H9 (cell line): ENCODE measurements at regions not wholly inside any gene's neighbourhood (a gene's known extent, or its start where the extent isn't known, plus 50 kb on each side); places are given as distances from the start of the nearest gene placed in this dataset.

ENCODE experiments used
- DNase-seq: peaks from one replicate; pipeline ENCODE4 v3.0.0-alpha.2; 2017
- H2AFZ ChIP-seq: one replicate; pipeline ENCODE4 v1.6.1; 2013; ENCODE audit warnings: mild to moderate bottlenecking, low read length, control low read depth, moderate library complexity
- H2AK5ac ChIP-seq: 2 replicates; pipeline ENCODE4 v1.6.1; 2013; ENCODE audit warnings: low read length, control low read depth, mixed read lengths; ENCODE audit not compliant: insufficient read length
- H2BK120ac ChIP-seq: one replicate; pipeline ENCODE4 v1.6.1; 2013; ENCODE audit warnings: low read depth, mild to moderate bottlenecking, low read length, control low read depth, inconsistent platforms; ENCODE audit not compliant: poor library complexity, severe bottlenecking
- H2BK12ac ChIP-seq: 2 replicates; pipeline ENCODE4 v1.6.1; 2013; ENCODE audit warnings: low read length, control low read depth, mixed read lengths, low read depth; ENCODE audit not compliant: insufficient read length
- H2BK15ac ChIP-seq: 2 replicates; pipeline ENCODE4 v1.6.1; 2013; ENCODE audit warnings: low read depth, low read length, control low read depth
- H2BK20ac ChIP-seq: one replicate; pipeline ENCODE4 v1.6.1; 2013; ENCODE audit warnings: low read depth, mild to moderate bottlenecking, low read length, control low read depth, inconsistent platforms; ENCODE audit not compliant: poor library complexity, severe bottlenecking
- H2BK5ac ChIP-seq: 2 replicates; pipeline ENCODE4 v1.6.1; 2013; ENCODE audit warnings: low read length, control low read depth, mixed read lengths; ENCODE audit not compliant: insufficient read length
- H3K14ac ChIP-seq: 2 replicates; pipeline ENCODE4 v1.6.1; 2013; ENCODE audit warnings: low read length, control low read depth; ENCODE audit not compliant: insufficient read depth
- H3K18ac ChIP-seq: 2 replicates; pipeline ENCODE4 v1.6.1; 2013; ENCODE audit warnings: low read depth, mild to moderate bottlenecking, mixed read lengths, low read length, control low read depth; ENCODE audit not compliant: insufficient read length
- H3K23ac ChIP-seq: 2 replicates; pipeline ENCODE4 v1.6.1; 2013; ENCODE audit warnings: low read length, control low read depth, mixed read lengths, low read depth; ENCODE audit not compliant: insufficient read length
- H3K23me2 ChIP-seq: 2 replicates; pipeline ENCODE4 v1.6.1; 2013; ENCODE audit warnings: low read depth, mild to moderate bottlenecking, mixed read lengths, low read length, control low read depth; ENCODE audit not compliant: insufficient read length, poor library complexity, severe bottlenecking
- H3K27ac ChIP-seq: 2 replicates; pipeline ENCODE4 v1.5.1; 2013; ENCODE audit warnings: low read length, control low read depth, mixed read lengths, low read depth; ENCODE audit not compliant: insufficient read length
- H3K27me3 ChIP-seq: 2 replicates; pipeline ENCODE4 v1.6.1; 2013; ENCODE audit warnings: low read length, control low read depth, inconsistent platforms; ENCODE audit not compliant: insufficient read depth
- H3K4ac ChIP-seq: 2 replicates; pipeline ENCODE4 v1.6.1; 2013; ENCODE audit warnings: low read depth, mild to moderate bottlenecking, control low read depth, inconsistent platforms, low read length, moderate library complexity
- H3K4me1 ChIP-seq: 2 replicates; pipeline ENCODE4 v1.6.1; 2013; ENCODE audit warnings: low read length, control low read depth, inconsistent platforms; ENCODE audit not compliant: insufficient read depth
- H3K4me2 ChIP-seq: 2 replicates; pipeline ENCODE4 v1.6.1; 2013; ENCODE audit warnings: low read length, control low read depth, mixed read lengths; ENCODE audit not compliant: insufficient read length, insufficient read depth
- H3K56ac ChIP-seq: 2 replicates; pipeline ENCODE4 v1.6.1; 2013; ENCODE audit warnings: low read depth, mild to moderate bottlenecking, mixed read lengths, low read length, control low read depth; ENCODE audit not compliant: insufficient read length
- H3K79me1 ChIP-seq: 2 replicates; pipeline ENCODE4 v1.6.1; 2013; ENCODE audit warnings: low read depth, mild to moderate bottlenecking, moderate library complexity, low read length, control low read depth, inconsistent platforms; ENCODE audit not compliant: insufficient read depth, poor library complexity, severe bottlenecking
- H3K79me2 ChIP-seq: 2 replicates; pipeline ENCODE4 v1.6.1; 2013; ENCODE audit warnings: low read length, control low read depth, inconsistent platforms; ENCODE audit not compliant: insufficient read depth
- H3K9ac ChIP-seq: 2 replicates; pipeline ENCODE4 v1.6.1; 2013; ENCODE audit warnings: low read length, control low read depth, mixed read lengths; ENCODE audit not compliant: insufficient read length; ENCODE audit errors: extremely low read depth
- H3K9me3 ChIP-seq: one replicate; pipeline ENCODE4 v1.6.1; 2013; ENCODE audit warnings: low read depth, low read length, inconsistent platforms; ENCODE audit not compliant: control insufficient read depth
- H3T11ph ChIP-seq: one replicate; pipeline ENCODE4 v1.6.1; 2013; ENCODE audit warnings: mild to moderate bottlenecking, low read length, control low read depth, inconsistent platforms
- H4K20me1 ChIP-seq: one replicate; pipeline ENCODE4 v1.6.1; 2013; ENCODE audit not compliant: control insufficient read depth, insufficient read length, insufficient read depth
- H4K5ac ChIP-seq: 2 replicates; pipeline ENCODE4 v1.6.1; 2013; ENCODE audit warnings: low read depth, mild to moderate bottlenecking, mixed read lengths, low read length, control low read depth; ENCODE audit not compliant: insufficient read length
- H4K8ac ChIP-seq: replicated peaks from 2 replicates; pipeline ENCODE4 v1.6.1; 2013; ENCODE audit warnings: low read length, control low read depth, mixed read lengths, low read depth; ENCODE audit not compliant: insufficient read length
- H4K91ac ChIP-seq: 2 replicates; pipeline ENCODE4 v1.6.1; 2013; ENCODE audit warnings: low read depth, mild to moderate bottlenecking, moderate library complexity, mixed read lengths, low read length, control low read depth; ENCODE audit not compliant: insufficient read length
- H3K27ac Mint-ChIP-seq, 3 experiments: 2 replicates in 2 of 3; 3 replicates in 1 of 3; pipeline ENCODE4 v1.8.0; 2020 to 2021; ENCODE audit warnings: mixed read lengths in 3 of 3, mild to moderate bottlenecking in 1 of 3, moderate library complexity in 1 of 3
- H3K27me3 Mint-ChIP-seq: 2 replicates; pipeline ENCODE4 v1.8.0; 2021; ENCODE audit warnings: low read depth, mild to moderate bottlenecking, moderate library complexity, mixed read lengths
- H3K36me3 Mint-ChIP-seq, 3 experiments: 2 replicates in 2 of 3; 3 replicates in 1 of 3; pipeline ENCODE4 v1.8.0; 2020 to 2021; ENCODE audit warnings: low read depth in 3 of 3, mixed read lengths in 3 of 3; ENCODE audit not compliant: insufficient read depth in 1 of 3
- H3K4me1 Mint-ChIP-seq, 2 experiments: 2 replicates each; pipeline ENCODE4 v1.8.0; 2020; ENCODE audit warnings: mixed read lengths in 2 of 2
- H3K4me3 Mint-ChIP-seq, 2 experiments: 2 replicates in 1 of 2; 3 replicates in 1 of 2; pipeline ENCODE4 v1.8.0; 2020 to 2021; ENCODE audit warnings: mild to moderate bottlenecking in 2 of 2, mixed read lengths in 2 of 2, moderate library complexity in 1 of 2
- H3K9me3 Mint-ChIP-seq, 2 experiments: 2 replicates in 1 of 2; 3 replicates in 1 of 2; pipeline ENCODE4 v1.8.0; 2020; ENCODE audit warnings: mild to moderate bottlenecking in 2 of 2, mixed read lengths in 2 of 2, moderate library complexity in 1 of 2
- CTCF ChIP-seq: fragments of 200-600 bp; sonication (generic); conservative IDR thresholded peaks from 3 replicates; pipeline ENCODE4 v1.8.0; 2021; ENCODE audit warnings: antibody characterized with exemption, mild to moderate bottlenecking
- WGBS: extraction: QIAGEN DNeasy Blood & Tissue Kit; methylation state at CpG from one replicate; pipeline ENCODE4 v1.1.7; 2013; ENCODE audit warnings: missing lambda C conversion rate, low lambda C conversion rate, mixed read lengths; ENCODE audit not compliant: insufficient read length; ENCODE audit errors: extremely low coverage; 5-methylcytosine and 5-hydroxymethylcytosine counted together

GRCh38 chr13:78784014-78784750 lies 125.2 kb upstream of the OBI1 start:
- Histone ChIP-seq H3K23ac (no peak overlapping the region), H3K4ac (no peak overlapping the region), H3K79me1 (no peaks in the 10 kb centered on the region), H4K8ac (no peak overlapping the region), H4K91ac (no peak overlapping the region), H3K23me2 (no peaks in the 10 kb centered on the region), H2BK5ac (no peak overlapping the region), H2BK20ac (no peak overlapping the region), H2BK120ac (no peak overlapping the region), H4K5ac (no peak overlapping the region), H2AFZ (no peak overlapping the region), H3K18ac (no peak overlapping the region), H3K27me3 (no peaks in the 10 kb centered on the region), H3K4me2 (no peak overlapping the region), H2BK12ac (no peak overlapping the region), H3K4me1 (no peaks in the 10 kb centered on the region), H3K27ac (no peak overlapping the region), H3T11ph (no peak overlapping the region), H3K9me3 (no peaks in the 10 kb centered on the region), H4K20me1 (no peaks in the 10 kb centered on the region), H2BK15ac (no peak overlapping the region), H2AK5ac (no peak overlapping the region), H3K56ac (no peak overlapping the region), H3K9ac (no peak overlapping the region), H3K79me2 (no peaks in the 10 kb centered on the region), H3K14ac (no peak overlapping the region)
- TF ChIP-seq CTCF, result no peak
- H3K9me3 Mint-ChIP-seq, result no peaks in the 10 kb centered on the region
- no peak overlapping the region for H3K4me3 Mint-ChIP-seq
- H3K27me3 Mint-ChIP-seq, result 0 out of 2 replicates have a peak, but pooled peaks cover 1% of the 10 kb centered on the region
- DNase-seq, result no peak
- H3K4me1 Mint-ChIP-seq, result peaks cover 5 to 12% of the 10 kb centered on the region in 2 experiments; a peak in 3 of 4 replicates
- H3K27ac Mint-ChIP-seq, result no peak overlapping the region
- no CpG with 5 or more reads among the region's 6 CpGs for WGBS
- H3K36me3 Mint-ChIP-seq, result no peaks in the 10 kb centered on the region
